Trophoblast cell (in vitro differentiated cells and primary cell): ENCODE measurements at regions not wholly inside any gene's neighbourhood (a gene's known extent, or its start where the extent isn't known, plus 50 kb on each side); places are given as distances from the start of the nearest gene placed in this dataset.

Experiments used
- DNase-seq, 2 donors: peaks; one replicate each; pipeline ENCODE4 v3.0.0-alpha.2; 2016
- H2AFZ ChIP-seq: 2 replicates; pipeline ENCODE4 v1.6.1; 2013; ENCODE audit warnings: low read length, moderate library complexity, mild to moderate bottlenecking; ENCODE audit not compliant: insufficient read depth, poor library complexity
- H2AK5ac ChIP-seq: 2 replicates; pipeline ENCODE4 v1.6.1; 2013; ENCODE audit warnings: mild to moderate bottlenecking, low read length
- H2BK120ac ChIP-seq: 2 replicates; pipeline ENCODE4 v1.6.1; 2013; ENCODE audit warnings: low read length, mild to moderate bottlenecking, moderate library complexity; ENCODE audit not compliant: insufficient read depth, poor library complexity
- H2BK12ac ChIP-seq: 2 replicates; pipeline ENCODE4 v1.6.1; 2013; ENCODE audit warnings: mild to moderate bottlenecking, low read length, moderate library complexity
- H2BK5ac ChIP-seq: 2 replicates; pipeline ENCODE4 v1.6.1; 2013; ENCODE audit warnings: low read length, low read depth, moderate library complexity, mild to moderate bottlenecking; ENCODE audit not compliant: poor library complexity
- H3K14ac ChIP-seq: 2 replicates; pipeline ENCODE4 v1.6.1; 2013; ENCODE audit warnings: mild to moderate bottlenecking, low read length
- H3K18ac ChIP-seq: 2 replicates; pipeline ENCODE4 v1.6.1; 2013; ENCODE audit warnings: mild to moderate bottlenecking, low read length
- H3K23ac ChIP-seq: 2 replicates; pipeline ENCODE4 v1.6.1; 2013; ENCODE audit warnings: low read length
- H3K27ac ChIP-seq: 2 replicates; pipeline ENCODE4 v1.5.1; 2013; ENCODE audit warnings: low read depth, mild to moderate bottlenecking, inconsistent platforms, low read length, moderate library complexity
- H3K27me3 ChIP-seq: 2 replicates; pipeline ENCODE4 v1.6.1; 2013; ENCODE audit warnings: inconsistent platforms, mild to moderate bottlenecking, low read length, moderate library complexity; ENCODE audit not compliant: insufficient read depth
- H3K36me3 ChIP-seq, 2 experiments: 1 replicate in 1 of 2; 2 replicates in 1 of 2; pipeline ENCODE4 v1.6.1; 2013; ENCODE audit warnings: low read length in 2 of 2, mild to moderate bottlenecking in 2 of 2, moderate library complexity in 1 of 2; ENCODE audit not compliant: insufficient read depth in 2 of 2, control insufficient read depth in 1 of 2
- H3K4ac ChIP-seq: 2 replicates; pipeline ENCODE4 v1.6.1; 2013; ENCODE audit warnings: low read depth, mild to moderate bottlenecking, low read length, moderate library complexity
- H3K4me1 ChIP-seq, 2 experiments: 1 replicate in 1 of 2; 2 replicates in 1 of 2; pipeline ENCODE4 v1.6.1; 2013; ENCODE audit warnings: low read length in 2 of 2, mild to moderate bottlenecking in 2 of 2, moderate library complexity in 1 of 2; ENCODE audit not compliant: insufficient read depth in 2 of 2, control insufficient read depth in 1 of 2
- H3K4me2 ChIP-seq: 2 replicates; pipeline ENCODE4 v1.6.1; 2013; ENCODE audit warnings: inconsistent platforms, mild to moderate bottlenecking, low read length, moderate library complexity
- H3K4me3 ChIP-seq: 2 replicates; pipeline ENCODE4 v1.5.1; 2013; ENCODE audit warnings: mild to moderate bottlenecking, low read depth, low read length, inconsistent platforms
- H3K79me1 ChIP-seq: one replicate; pipeline ENCODE4 v1.6.1; 2013; ENCODE audit warnings: low read length
- H3K79me2 ChIP-seq: 2 replicates; pipeline ENCODE4 v1.6.1; 2013; ENCODE audit warnings: low read length, mild to moderate bottlenecking; ENCODE audit not compliant: control insufficient read depth, insufficient read depth, poor library complexity
- H3K9ac ChIP-seq: 2 replicates; pipeline ENCODE4 v1.6.1; 2013; ENCODE audit warnings: mild to moderate bottlenecking, low read length
- H3K9me3 ChIP-seq: 2 replicates; pipeline ENCODE4 v1.6.1; 2013; ENCODE audit warnings: low read depth, mild to moderate bottlenecking, control low read depth, inconsistent platforms, low read length; ENCODE audit not compliant: insufficient read depth
- H4K12ac ChIP-seq: 2 replicates; pipeline ENCODE4 v1.6.1; 2013; ENCODE audit warnings: low read depth, mild to moderate bottlenecking, low read length, moderate library complexity
- H4K8ac ChIP-seq: 2 replicates; pipeline ENCODE4 v1.6.1; 2013; ENCODE audit warnings: low read depth, mild to moderate bottlenecking, low read length, moderate library complexity
- H4K91ac ChIP-seq: one replicate; pipeline ENCODE4 v1.6.1; 2013; ENCODE audit warnings: low read depth, mild to moderate bottlenecking, low read length, moderate library complexity
- WGBS: extraction: QIAGEN DNeasy Blood & Tissue Kit; methylation state at CpG from one replicate; pipeline ENCODE4 v1.1.7; 2013; ENCODE audit warnings: missing lambda C conversion rate; ENCODE audit not compliant: insufficient read length, insufficient coverage; ENCODE audit errors: extremely low coverage; 5-methylcytosine and 5-hydroxymethylcytosine counted together

DNA sequence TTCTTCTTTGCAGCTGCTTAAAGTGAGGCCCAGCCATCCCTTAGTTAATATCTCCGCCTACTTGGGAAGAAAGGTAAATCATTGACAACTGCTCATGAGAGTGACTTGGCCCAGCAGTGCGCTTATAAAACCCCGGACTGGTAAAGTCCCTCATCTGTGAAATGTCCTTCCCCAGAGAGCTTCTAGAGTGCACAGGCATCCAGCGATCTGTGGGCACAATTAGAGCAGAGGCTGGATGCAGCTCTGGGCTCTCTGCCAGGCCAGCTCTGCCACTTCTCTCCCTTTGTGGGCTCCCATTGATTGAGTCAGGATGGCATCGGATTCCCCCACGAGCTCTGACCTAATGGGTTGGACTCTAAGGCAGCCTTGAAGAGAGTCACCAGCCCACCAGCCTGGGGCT lies 219.0 kb upstream of the LINGO1 start:
- no peak overlapping the region for H3K23ac ChIP-seq
- no peak overlapping the region for H2AFZ ChIP-seq
- DNase-seq = no peak
- no peak overlapping the region for H2BK120ac ChIP-seq
- H3K79me1 ChIP-seq = no peaks in the 10 kb centered on the region
- no peak overlapping the region for H4K8ac ChIP-seq
- H3K4ac ChIP-seq = no peak overlapping the region
- H3K18ac ChIP-seq = no peak overlapping the region
- H3K4me2 ChIP-seq = no peak overlapping the region
- H2BK12ac ChIP-seq = no peak overlapping the region
- no peak overlapping the region for H2AK5ac ChIP-seq
- no peak overlapping the region for H3K27ac ChIP-seq
- H3K79me2 ChIP-seq = no peaks in the 10 kb centered on the region
- WGBS = no CpG with 5 or more reads among the region's 6 CpGs
- H3K9ac ChIP-seq = no peak overlapping the region
- no peak overlapping the region for H2BK5ac ChIP-seq
- H3K4me3 ChIP-seq = no peak overlapping the region
- no peak overlapping the region for H4K91ac ChIP-seq
- H3K27me3 ChIP-seq = no peaks in the 10 kb centered on the region
- H3K9me3 ChIP-seq = no peaks in the 10 kb centered on the region
- H3K4me1 ChIP-seq = peaks cover 0 to 3% of the 10 kb centered on the region in 2 experiments
- no peaks in the 10 kb centered on the region for H3K36me3 ChIP-seq
- H4K12ac ChIP-seq = no peak overlapping the region
- no peak overlapping the region for H3K14ac ChIP-seq

DNA sequence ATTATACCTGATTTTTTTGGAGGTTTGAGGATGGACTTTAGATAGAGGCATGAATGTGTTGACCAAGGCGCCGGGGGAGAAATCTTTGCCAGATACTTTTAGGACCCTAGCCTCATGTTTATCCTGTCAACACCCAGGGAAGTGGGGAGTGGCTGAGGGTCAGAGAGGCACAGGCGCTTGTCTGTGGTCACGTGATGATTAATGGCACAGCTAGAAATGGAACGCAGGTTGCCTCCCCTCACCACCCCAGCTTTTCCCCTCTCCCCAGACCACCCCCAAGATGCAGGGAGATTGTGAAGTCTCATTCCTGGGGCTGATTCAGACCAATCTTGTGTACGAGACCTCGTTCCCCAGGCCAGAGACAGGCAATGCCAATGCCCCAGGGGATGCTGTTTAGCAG lies 218.4 kb upstream of the LINGO1 start:
- Histone ChIP-seq H3K4me2 (no peak overlapping the region), H3K4me1 (peaks cover 0 to 3% of the 10 kb centered on the region in 2 experiments), H2BK12ac (no peak overlapping the region), H3K27ac (no peak overlapping the region), H2AK5ac (no peak overlapping the region), H4K12ac (no peak overlapping the region), H3K79me2 (no peaks in the 10 kb centered on the region), H2BK120ac (no peak overlapping the region), H3K27me3 (no peaks in the 10 kb centered on the region), H3K9ac (no peak overlapping the region), H2AFZ (no peak overlapping the region), H4K91ac (no peak overlapping the region), H3K4ac (no peak overlapping the region), H2BK5ac (no peak overlapping the region), H3K23ac (no peak overlapping the region), H3K4me3 (no peak overlapping the region), H3K18ac (no peak overlapping the region), H3K9me3 (no peaks in the 10 kb centered on the region), H3K36me3 (no peaks in the 10 kb centered on the region), H4K8ac (no peak overlapping the region), H3K79me1 (no peaks in the 10 kb centered on the region), H3K14ac (no peak overlapping the region)
- DNase-seq = no peak
- no CpG with 5 or more reads among the region's 7 CpGs for WGBS

DNA sequence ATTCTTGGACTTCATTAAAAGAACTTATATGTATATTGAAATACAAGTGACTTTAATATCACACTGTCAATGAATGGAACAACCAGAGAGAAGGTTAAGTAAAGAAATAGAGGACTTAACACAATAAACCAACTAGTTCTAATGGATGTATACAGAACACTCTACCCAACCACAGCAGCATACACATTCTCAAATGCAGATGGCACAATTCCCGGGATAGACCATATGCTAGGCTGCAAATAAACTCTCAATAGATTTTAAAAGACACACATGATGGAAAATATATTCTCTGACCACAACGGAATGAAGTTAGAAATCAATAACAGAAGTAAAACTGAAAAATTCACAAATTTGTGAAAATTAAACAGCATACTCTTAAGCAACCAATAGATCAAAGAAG lies 214.3 kb upstream of the LINGO1 start:
- H3K27me3 ChIP-seq = no peaks in the 10 kb centered on the region
- H2BK120ac ChIP-seq = no peak overlapping the region
- peaks cover 4% of the 10 kb centered on the region for H3K9me3 ChIP-seq
- H2AK5ac ChIP-seq = no peak overlapping the region
- no peak overlapping the region for H4K12ac ChIP-seq
- no peak overlapping the region for H4K8ac ChIP-seq
- H3K4ac ChIP-seq = no peak overlapping the region
- no CpG with 5 or more reads among the region's 2 CpGs for WGBS
- no peak overlapping the region for H3K14ac ChIP-seq
- no peak for DNase-seq
- H3K4me2 ChIP-seq = no peak overlapping the region
- no peak overlapping the region for H2BK12ac ChIP-seq
- H3K27ac ChIP-seq = no peak overlapping the region
- H3K18ac ChIP-seq = no peak overlapping the region
- no peak overlapping the region for H4K91ac ChIP-seq
- no peak overlapping the region for H3K9ac ChIP-seq
- no peaks in the 10 kb centered on the region for H3K4me1 ChIP-seq
- no peak overlapping the region for H3K23ac ChIP-seq
- no peaks in the 10 kb centered on the region for H3K36me3 ChIP-seq
- H2BK5ac ChIP-seq = no peak overlapping the region
- no peak overlapping the region for H3K4me3 ChIP-seq
- H3K79me2 ChIP-seq = no peaks in the 10 kb centered on the region
- no peak overlapping the region for H2AFZ ChIP-seq
- H3K79me1 ChIP-seq = no peaks in the 10 kb centered on the region

DNA sequence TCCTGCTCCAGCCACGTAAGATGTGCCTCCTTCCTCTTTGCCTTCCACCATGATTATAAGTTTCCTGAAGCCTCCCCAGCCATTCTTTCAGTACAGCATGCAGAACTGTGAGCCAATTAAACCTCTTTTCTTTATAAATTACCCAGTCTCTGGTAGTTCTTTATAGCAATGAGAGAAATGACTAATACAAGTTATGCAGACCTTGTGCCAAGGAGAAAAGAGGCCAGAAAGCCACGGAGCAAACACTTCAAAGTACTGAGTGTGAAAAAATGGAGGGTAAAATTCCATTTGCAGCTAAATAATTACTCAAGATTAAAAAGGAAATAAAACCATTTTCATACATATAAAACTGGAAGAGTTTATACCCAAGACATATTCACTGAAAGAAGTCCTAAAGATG lies 213.6 kb upstream of the LINGO1 start:
- Histone ChIP-seq H3K9ac (no peak overlapping the region), H2BK12ac (no peak overlapping the region), H3K18ac (no peak overlapping the region), H3K9me3 (peaks cover 4% of the 10 kb centered on the region), H4K91ac (no peak overlapping the region), H4K12ac (no peak overlapping the region), H2BK120ac (no peak overlapping the region), H3K79me2 (no peaks in the 10 kb centered on the region), H3K4me2 (no peak overlapping the region), H3K27ac (no peak overlapping the region), H3K36me3 (no peaks in the 10 kb centered on the region), H3K23ac (no peak overlapping the region), H3K4me1 (no peaks in the 10 kb centered on the region), H3K14ac (no peak overlapping the region), H3K79me1 (no peaks in the 10 kb centered on the region), H4K8ac (no peak overlapping the region), H3K4me3 (no peak overlapping the region), H2AK5ac (no peak overlapping the region), H3K4ac (no peak overlapping the region), H2AFZ (no peak overlapping the region), H2BK5ac (no peak overlapping the region), H3K27me3 (no peaks in the 10 kb centered on the region)
- DNase-seq = no peak
- WGBS = no CpG with 5 or more reads among the region's 2 CpGs
